Trophoblast cell (in vitro differentiated cells and primary cell): ENCODE measurements at regions not wholly inside any gene's neighbourhood (a gene's known extent, or its start where the extent isn't known, plus 50 kb on each side); places are given as distances from the start of the nearest gene placed in this dataset.

Experiments used
- DNase-seq, 2 donors: peaks; one replicate each; pipeline ENCODE4 v3.0.0-alpha.2; 2016
- H2AFZ ChIP-seq: 2 replicates; pipeline ENCODE4 v1.6.1; 2013; ENCODE audit warnings: low read length, moderate library complexity, mild to moderate bottlenecking; ENCODE audit not compliant: insufficient read depth, poor library complexity
- H2AK5ac ChIP-seq: 2 replicates; pipeline ENCODE4 v1.6.1; 2013; ENCODE audit warnings: mild to moderate bottlenecking, low read length
- H2BK120ac ChIP-seq: 2 replicates; pipeline ENCODE4 v1.6.1; 2013; ENCODE audit warnings: low read length, mild to moderate bottlenecking, moderate library complexity; ENCODE audit not compliant: insufficient read depth, poor library complexity
- H2BK12ac ChIP-seq: 2 replicates; pipeline ENCODE4 v1.6.1; 2013; ENCODE audit warnings: mild to moderate bottlenecking, low read length, moderate library complexity
- H2BK5ac ChIP-seq: 2 replicates; pipeline ENCODE4 v1.6.1; 2013; ENCODE audit warnings: low read length, low read depth, moderate library complexity, mild to moderate bottlenecking; ENCODE audit not compliant: poor library complexity
- H3K14ac ChIP-seq: 2 replicates; pipeline ENCODE4 v1.6.1; 2013; ENCODE audit warnings: mild to moderate bottlenecking, low read length
- H3K18ac ChIP-seq: 2 replicates; pipeline ENCODE4 v1.6.1; 2013; ENCODE audit warnings: mild to moderate bottlenecking, low read length
- H3K23ac ChIP-seq: 2 replicates; pipeline ENCODE4 v1.6.1; 2013; ENCODE audit warnings: low read length
- H3K27ac ChIP-seq: 2 replicates; pipeline ENCODE4 v1.5.1; 2013; ENCODE audit warnings: low read depth, mild to moderate bottlenecking, inconsistent platforms, low read length, moderate library complexity
- H3K27me3 ChIP-seq: 2 replicates; pipeline ENCODE4 v1.6.1; 2013; ENCODE audit warnings: inconsistent platforms, mild to moderate bottlenecking, low read length, moderate library complexity; ENCODE audit not compliant: insufficient read depth
- H3K36me3 ChIP-seq, 2 experiments: 1 replicate in 1 of 2; 2 replicates in 1 of 2; pipeline ENCODE4 v1.6.1; 2013; ENCODE audit warnings: low read length in 2 of 2, mild to moderate bottlenecking in 2 of 2, moderate library complexity in 1 of 2; ENCODE audit not compliant: insufficient read depth in 2 of 2, control insufficient read depth in 1 of 2
- H3K4ac ChIP-seq: 2 replicates; pipeline ENCODE4 v1.6.1; 2013; ENCODE audit warnings: low read depth, mild to moderate bottlenecking, low read length, moderate library complexity
- H3K4me1 ChIP-seq, 2 experiments: 1 replicate in 1 of 2; 2 replicates in 1 of 2; pipeline ENCODE4 v1.6.1; 2013; ENCODE audit warnings: low read length in 2 of 2, mild to moderate bottlenecking in 2 of 2, moderate library complexity in 1 of 2; ENCODE audit not compliant: insufficient read depth in 2 of 2, control insufficient read depth in 1 of 2
- H3K4me2 ChIP-seq: 2 replicates; pipeline ENCODE4 v1.6.1; 2013; ENCODE audit warnings: inconsistent platforms, mild to moderate bottlenecking, low read length, moderate library complexity
- H3K4me3 ChIP-seq: 2 replicates; pipeline ENCODE4 v1.5.1; 2013; ENCODE audit warnings: mild to moderate bottlenecking, low read depth, low read length, inconsistent platforms
- H3K79me1 ChIP-seq: one replicate; pipeline ENCODE4 v1.6.1; 2013; ENCODE audit warnings: low read length
- H3K79me2 ChIP-seq: 2 replicates; pipeline ENCODE4 v1.6.1; 2013; ENCODE audit warnings: low read length, mild to moderate bottlenecking; ENCODE audit not compliant: control insufficient read depth, insufficient read depth, poor library complexity
- H3K9ac ChIP-seq: 2 replicates; pipeline ENCODE4 v1.6.1; 2013; ENCODE audit warnings: mild to moderate bottlenecking, low read length
- H3K9me3 ChIP-seq: 2 replicates; pipeline ENCODE4 v1.6.1; 2013; ENCODE audit warnings: low read depth, mild to moderate bottlenecking, control low read depth, inconsistent platforms, low read length; ENCODE audit not compliant: insufficient read depth
- H4K12ac ChIP-seq: 2 replicates; pipeline ENCODE4 v1.6.1; 2013; ENCODE audit warnings: low read depth, mild to moderate bottlenecking, low read length, moderate library complexity
- H4K8ac ChIP-seq: 2 replicates; pipeline ENCODE4 v1.6.1; 2013; ENCODE audit warnings: low read depth, mild to moderate bottlenecking, low read length, moderate library complexity
- H4K91ac ChIP-seq: one replicate; pipeline ENCODE4 v1.6.1; 2013; ENCODE audit warnings: low read depth, mild to moderate bottlenecking, low read length, moderate library complexity
- WGBS: extraction: QIAGEN DNeasy Blood & Tissue Kit; methylation state at CpG from one replicate; pipeline ENCODE4 v1.1.7; 2013; ENCODE audit warnings: missing lambda C conversion rate; ENCODE audit not compliant: insufficient read length, insufficient coverage; ENCODE audit errors: extremely low coverage; 5-methylcytosine and 5-hydroxymethylcytosine counted together

DNA sequence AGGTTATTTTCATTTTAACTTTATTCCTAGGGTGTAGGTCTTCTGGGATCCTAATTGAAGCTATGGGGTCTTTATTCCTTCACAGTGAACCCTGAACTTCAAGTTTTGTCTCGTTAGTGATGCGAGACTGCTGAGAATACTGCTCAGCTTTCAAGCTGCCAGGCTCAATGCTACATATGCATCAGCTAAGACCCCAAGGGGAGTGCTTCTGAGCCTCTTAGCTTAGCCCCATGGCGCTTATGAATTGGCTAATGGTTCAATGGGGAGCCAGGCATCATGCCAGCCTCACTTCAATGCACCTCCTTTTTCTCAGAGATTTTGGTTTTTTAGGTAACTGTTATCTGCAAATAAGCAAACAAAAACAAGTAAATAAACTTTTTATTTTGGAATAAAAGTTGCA is 94.1 kb upstream of the SIAH1 start:
- Histone ChIP-seq H3K4me1 (no peaks in the 10 kb centered on the region), H3K14ac (peak overlapping the region; percentile 87), H3K9ac (no peak overlapping the region), H2BK120ac (peak overlapping the region; percentile 41), H4K12ac (no peak overlapping the region), H2AFZ (no peak overlapping the region), H2BK5ac (peak overlapping the region; percentile 39), H2BK12ac (peak overlapping the region; percentile 84), H3K4me3 (no peak overlapping the region), H3K18ac (no peak overlapping the region), H3K36me3 (no peaks in the 10 kb centered on the region), H3K4me2 (no peak overlapping the region), H4K8ac (no peak overlapping the region), H3K23ac (no peak overlapping the region), H2AK5ac (no peak overlapping the region), H3K27me3 (no peaks in the 10 kb centered on the region), H3K79me2 (no peaks in the 10 kb centered on the region), H3K4ac (no peak overlapping the region), H3K9me3 (peaks cover 4% of the 10 kb centered on the region), H3K27ac (no peak overlapping the region), H3K79me1 (peaks cover 5% of the 10 kb centered on the region), H4K91ac (peak overlapping the region; percentile 85)
- no peak for DNase-seq
- no CpG with 5 or more reads among the region's 3 CpGs for WGBS

GRCh38 chr16:48478393-48478792 is 93.2 kb upstream of the SIAH1 start:
- H4K91ac ChIP-seq: no peak overlapping the region
- no peak overlapping the region for H3K4me2 ChIP-seq
- H2AFZ ChIP-seq: no peak overlapping the region
- no peaks in the 10 kb centered on the region for H3K4me1 ChIP-seq
- no peak overlapping the region for H2BK5ac ChIP-seq
- H3K9ac ChIP-seq: no peak overlapping the region
- no CpG with 5 or more reads among the region's 5 CpGs for WGBS
- no peak overlapping the region for H4K12ac ChIP-seq
- no peak overlapping the region for H3K23ac ChIP-seq
- H3K27ac ChIP-seq: no peak overlapping the region
- H3K14ac ChIP-seq: no peak overlapping the region
- H3K79me1 ChIP-seq: peaks cover 5% of the 10 kb centered on the region
- H2AK5ac ChIP-seq: no peak overlapping the region
- H3K9me3 ChIP-seq: peaks cover 4% of the 10 kb centered on the region
- no peak overlapping the region for H2BK12ac ChIP-seq
- H3K36me3 ChIP-seq: no peaks in the 10 kb centered on the region
- no peak overlapping the region for H3K4ac ChIP-seq
- no peak overlapping the region for H3K18ac ChIP-seq
- peak overlapping the region; percentile 28 for H4K8ac ChIP-seq
- H3K79me2 ChIP-seq: no peaks in the 10 kb centered on the region
- peak overlapping the region; percentile 22 for H2BK120ac ChIP-seq
- H3K4me3 ChIP-seq: no peak overlapping the region
- no peaks in the 10 kb centered on the region for H3K27me3 ChIP-seq
- DNase-seq: no peak

DNA sequence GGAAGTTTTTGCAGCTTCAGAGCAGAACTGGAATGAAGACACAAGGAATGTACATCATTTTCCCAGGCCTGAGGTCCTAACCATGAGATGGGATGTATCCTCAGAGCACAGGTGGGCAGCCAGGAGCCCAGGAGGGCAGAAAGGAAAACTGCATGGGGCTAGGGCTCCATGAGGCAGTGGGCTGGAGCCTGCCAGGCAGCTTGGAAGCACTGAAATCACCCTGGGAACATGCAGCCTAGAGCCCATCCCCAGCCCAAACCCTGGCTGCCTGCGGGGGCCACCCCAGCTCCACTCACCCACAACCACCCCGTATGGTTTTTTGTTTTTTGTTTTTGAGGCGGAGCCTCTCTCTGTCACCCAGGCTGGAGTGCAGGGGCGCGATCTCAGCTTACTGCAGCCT is 86.2 kb upstream of the SIAH1 start:
- Histone ChIP-seq H3K4me1 (no peaks in the 10 kb centered on the region), H4K91ac (no peak overlapping the region), H3K4me3 (no peak overlapping the region), H2BK5ac (no peak overlapping the region), H2BK12ac (no peak overlapping the region), H4K8ac (no peak overlapping the region), H3K23ac (no peak overlapping the region), H3K27ac (no peak overlapping the region), H3K14ac (peak overlapping the region; percentile 16), H3K4me2 (no peak overlapping the region), H2AFZ (no peak overlapping the region), H3K4ac (no peak overlapping the region), H3K79me1 (peaks cover 2% of the 10 kb centered on the region), H3K9me3 (no peaks in the 10 kb centered on the region), H3K9ac (no peak overlapping the region), H3K36me3 (no peaks in the 10 kb centered on the region), H3K79me2 (no peaks in the 10 kb centered on the region), H4K12ac (no peak overlapping the region), H3K27me3 (no peaks in the 10 kb centered on the region), H2AK5ac (no peak overlapping the region), H3K18ac (no peak overlapping the region), H2BK120ac (no peak overlapping the region)
- WGBS: no CpG with 5 or more reads among the region's 5 CpGs
- no peak for DNase-seq

DNA sequence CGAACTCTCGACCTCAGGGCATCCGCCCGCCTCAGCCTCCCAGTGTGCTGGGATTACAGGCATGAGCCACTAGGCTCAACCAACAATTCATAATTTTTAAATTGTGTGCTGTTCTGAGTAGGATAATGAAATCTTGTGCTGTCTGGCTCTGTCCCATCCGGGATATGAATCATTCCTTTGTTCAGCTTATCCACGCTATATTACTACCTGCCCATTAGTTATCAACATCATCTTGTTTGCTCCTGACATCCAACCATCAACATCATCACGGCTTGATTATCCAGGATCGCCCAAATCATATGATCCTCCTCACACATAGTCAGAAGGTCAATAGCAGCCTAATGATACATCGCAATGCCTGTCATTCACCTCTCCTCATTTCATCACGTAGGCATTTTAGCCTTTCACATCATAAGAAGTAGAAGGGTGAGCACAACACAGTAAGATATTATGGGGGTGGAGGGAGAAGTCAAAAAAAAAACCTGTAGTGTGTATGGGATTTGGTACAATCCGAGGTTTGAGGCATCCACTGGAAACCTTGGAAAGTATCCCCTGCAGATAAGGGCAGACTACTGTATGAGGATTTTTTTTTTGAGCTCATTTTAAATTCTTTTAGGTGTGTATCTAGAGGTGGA is 77.0 kb upstream of the SIAH1 start:
- Histone ChIP-seq H4K91ac (no peak overlapping the region), H3K79me1 (no peaks in the 10 kb centered on the region), H4K12ac (no peak overlapping the region), H2AK5ac (no peak overlapping the region), H3K4ac (no peak overlapping the region), H3K36me3 (no peaks in the 10 kb centered on the region), H3K23ac (no peak overlapping the region), H3K27ac (no peak overlapping the region), H3K4me1 (no peaks in the 10 kb centered on the region), H2BK12ac (no peak overlapping the region), H3K4me2 (no peak overlapping the region), H3K14ac (no peak overlapping the region), H3K27me3 (no peaks in the 10 kb centered on the region), H3K79me2 (no peaks in the 10 kb centered on the region), H2BK5ac (no peak overlapping the region), H3K18ac (no peak overlapping the region), H3K4me3 (no peak overlapping the region), H3K9me3 (no peaks in the 10 kb centered on the region), H2BK120ac (no peak overlapping the region), H2AFZ (no peak overlapping the region), H3K9ac (no peak overlapping the region), H4K8ac (no peak overlapping the region)
- DNase-seq: peak in 1 of 2 donors; percentile 39
- WGBS: no CpG with 5 or more reads among the region's 11 CpGs
